ENCODE measurements at regions not wholly inside any gene's neighbourhood (a gene's known extent, or its start where the extent isn't known, plus 50 kb on each side); places are given as distances from the start of the nearest gene placed in this dataset.
"Not testable (repeated sequence)": the region's sequence is repeated elsewhere in the genome, so short reads cannot be mapped to it uniquely, and the experiment has no call there.

DNA sequence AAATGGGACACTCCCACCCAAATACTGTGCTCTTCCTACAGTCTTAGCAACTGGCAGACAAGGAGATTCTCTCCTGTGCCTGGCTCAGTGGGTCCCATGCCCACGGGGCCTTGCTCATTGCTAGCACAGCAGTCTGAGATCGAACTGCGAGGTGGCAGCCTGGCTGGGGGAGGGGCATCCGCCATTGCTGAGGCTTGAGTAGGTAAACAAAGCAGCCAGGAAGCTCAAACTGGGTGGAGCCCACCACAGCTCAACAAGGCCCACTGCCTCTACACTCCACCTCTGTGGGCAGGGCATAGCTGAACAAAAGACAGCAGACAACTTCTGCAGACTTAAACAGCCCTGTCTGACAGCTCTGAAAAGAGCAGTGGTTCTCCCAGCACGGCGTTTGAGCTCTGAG is 174.8 kb downstream of the COL12A1 start:
- H3K27me3 Mint-ChIP-seq, POLR2A ChIA-PET, H3K9me3 Mint-ChIP-seq, H3K4me1 Mint-ChIP-seq, H3K4me3 Mint-ChIP-seq, H3K36me3 Mint-ChIP-seq, ATAC-seq, H3K27ac Mint-ChIP-seq, DNase-seq: not testable (repeated sequence)

GRCh38 chr6:75029333-75029732 is 176.5 kb downstream of the COL12A1 start:
- POLR2A ChIA-PET: no interaction called here
- peaks cover 0 to 5% (median 0%) of the 10 kb centered on the region in 9 donors for H3K9me3 Mint-ChIP-seq

DNA sequence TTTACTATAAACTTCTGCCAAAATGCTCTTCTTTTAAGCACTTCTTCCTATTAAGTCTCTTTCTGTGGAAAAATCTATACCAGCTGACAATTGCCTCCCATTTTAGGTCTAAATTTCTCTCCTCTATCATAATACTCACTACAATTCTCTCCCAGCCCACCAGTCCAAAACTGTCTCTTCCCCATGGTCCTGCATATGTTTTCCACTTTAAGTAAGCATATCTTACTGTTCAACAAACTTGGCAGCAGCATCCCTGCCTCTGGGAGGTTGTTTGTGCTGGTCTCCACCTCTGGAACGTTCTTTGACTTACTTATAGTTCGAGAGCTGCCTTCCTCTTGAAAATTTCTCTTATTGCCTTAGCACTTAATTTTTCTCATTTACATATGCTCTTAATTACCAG is 180.5 kb downstream of the COL12A1 start:
- Mint-ChIP-seq H3K27ac (no peak overlapping the region), H3K4me1 (no peaks in the 10 kb centered on the region), H3K27me3 (no peaks in the 10 kb centered on the region), H3K9me3 (peaks cover 0 to 7% (median 0%) of the 10 kb centered on the region in 9 donors), H3K36me3 (no peaks in the 10 kb centered on the region), H3K4me3 (no peak overlapping the region)
- no peak for ATAC-seq
- POLR2A ChIA-PET: no interaction called here
- DNase-seq: no peak

More at GRCh38 chr6:75029333-75029732, 176.5 kb downstream of the COL12A1 start:
- no peak for ATAC-seq
- H3K36me3 Mint-ChIP-seq: no peaks in the 10 kb centered on the region
- no peak overlapping the region for H3K4me3 Mint-ChIP-seq
- DNase-seq: no peak
- H3K4me1 Mint-ChIP-seq: no peaks in the 10 kb centered on the region
- H3K27me3 Mint-ChIP-seq: no peaks in the 10 kb centered on the region
- no peak overlapping the region for H3K27ac Mint-ChIP-seq

GRCh38 chr6:75024828-75025227 is 181.0 kb downstream of the COL12A1 start:
- POLR2A ChIA-PET: no interaction called here
- H3K9me3 Mint-ChIP-seq: peaks cover 0 to 6% (median 2%) of the 10 kb centered on the region in 9 donors
- H3K36me3 Mint-ChIP-seq: no peaks in the 10 kb centered on the region
- H3K27ac Mint-ChIP-seq: no peak overlapping the region
- DNase-seq: no peak
- no peak for ATAC-seq
- no peaks in the 10 kb centered on the region for H3K4me1 Mint-ChIP-seq
- H3K27me3 Mint-ChIP-seq: no peaks in the 10 kb centered on the region
- H3K4me3 Mint-ChIP-seq: no peak overlapping the region

GRCh38 chr6:75023634-75024033 is 182.2 kb downstream of the COL12A1 start:
- Mint-ChIP-seq H3K36me3 (no peaks in the 10 kb centered on the region), H3K27me3 (no peaks in the 10 kb centered on the region), H3K4me1 (no peaks in the 10 kb centered on the region), H3K27ac (no peak overlapping the region), H3K4me3 (no peak overlapping the region), H3K9me3 (peaks cover 0 to 14% (median 6%) of the 10 kb centered on the region in 9 donors)
- POLR2A ChIA-PET: no interaction called here
- ATAC-seq (no peak), DNase-seq (no peak)

DNA sequence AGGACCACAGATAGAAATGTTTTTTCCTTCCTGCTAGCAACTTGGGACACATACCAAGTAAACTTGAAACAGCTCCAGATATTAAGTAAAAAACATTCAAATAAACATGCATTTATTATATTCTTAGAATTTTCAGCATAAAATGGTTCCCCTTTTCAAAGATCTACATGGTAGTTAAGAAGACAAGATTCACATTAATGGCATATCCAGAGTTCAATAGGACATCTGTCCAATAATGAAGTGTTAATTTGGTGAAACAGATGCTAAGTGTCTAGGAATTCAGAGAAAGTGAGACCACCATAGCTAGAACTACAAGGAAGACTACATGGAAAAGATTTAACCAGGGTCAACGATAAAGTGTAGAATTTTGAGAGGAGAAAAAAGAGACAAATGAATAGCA is 184.9 kb downstream of the COL12A1 start:
- POLR2A ChIA-PET: no interaction called here
- ATAC-seq (no peak), DNase-seq (no peak)
- Mint-ChIP-seq H3K4me1 (no peaks in the 10 kb centered on the region), H3K27ac (no peak overlapping the region), H3K4me3 (no peak overlapping the region), H3K36me3 (no peaks in the 10 kb centered on the region), H3K9me3 (peaks cover 0 to 16% (median 7%) of the 10 kb centered on the region in 9 donors), H3K27me3 (no peaks in the 10 kb centered on the region)

DNA sequence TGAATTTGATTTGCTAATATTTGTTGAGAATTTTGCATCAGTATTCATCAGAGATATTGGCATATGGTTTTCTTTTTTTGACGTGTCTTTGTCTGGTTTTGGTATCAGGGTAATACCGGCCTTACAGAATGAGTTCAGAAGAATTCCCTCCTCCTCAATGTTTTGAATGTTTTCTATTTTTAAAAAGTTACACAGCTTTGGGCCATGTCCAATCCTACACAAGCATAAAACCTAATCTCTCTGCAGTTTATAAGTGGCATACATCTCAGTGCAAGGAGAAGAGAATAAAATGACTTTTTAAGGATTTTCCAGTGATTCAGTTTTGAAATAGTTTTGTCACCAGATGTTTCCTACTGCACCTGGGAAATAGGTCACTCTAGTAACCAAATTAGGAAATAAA is 185.5 kb downstream of the COL12A1 start:
- H3K27me3 Mint-ChIP-seq: no peaks in the 10 kb centered on the region
- H3K36me3 Mint-ChIP-seq: no peaks in the 10 kb centered on the region
- POLR2A ChIA-PET: no interaction called here
- H3K9me3 Mint-ChIP-seq: peaks cover 0 to 18% (median 7%) of the 10 kb centered on the region in 9 donors
- no peak overlapping the region for H3K27ac Mint-ChIP-seq
- ATAC-seq (no peak), DNase-seq (no peak)
- H3K4me1 Mint-ChIP-seq: no peaks in the 10 kb centered on the region
- H3K4me3 Mint-ChIP-seq: no peak overlapping the region

DNA sequence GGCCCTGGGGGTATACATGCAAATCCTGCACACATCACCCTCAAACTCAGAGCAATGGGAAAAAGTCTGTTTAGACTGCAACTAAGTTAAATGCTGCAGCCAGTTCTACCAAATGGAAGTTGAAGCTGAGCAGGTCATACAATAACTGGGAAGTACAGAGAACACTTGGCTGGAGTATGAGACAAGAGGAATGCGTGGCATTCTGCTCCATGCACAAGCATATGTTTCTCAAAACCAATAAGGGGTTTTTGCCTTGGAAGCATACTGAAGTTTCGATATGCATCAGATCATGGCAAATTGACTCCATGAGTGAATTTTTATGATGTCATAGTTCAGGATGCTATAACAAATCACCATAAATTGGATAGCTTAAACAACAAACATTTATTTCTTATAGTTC is 193.8 kb downstream of the COL12A1 start:
- no peak overlapping the region for H3K27ac Mint-ChIP-seq
- peaks cover 0 to 3% (median 0%) of the 10 kb centered on the region in 5 donors for H3K27me3 Mint-ChIP-seq
- no peak overlapping the region for H3K4me3 Mint-ChIP-seq
- peaks cover 0 to 21% (median 11%) of the 10 kb centered on the region in 9 donors for H3K9me3 Mint-ChIP-seq
- POLR2A ChIA-PET: no interaction called here
- DNase-seq (no peak), ATAC-seq (no peak)
- no peaks in the 10 kb centered on the region for H3K36me3 Mint-ChIP-seq
- no peaks in the 10 kb centered on the region for H3K4me1 Mint-ChIP-seq

DNA sequence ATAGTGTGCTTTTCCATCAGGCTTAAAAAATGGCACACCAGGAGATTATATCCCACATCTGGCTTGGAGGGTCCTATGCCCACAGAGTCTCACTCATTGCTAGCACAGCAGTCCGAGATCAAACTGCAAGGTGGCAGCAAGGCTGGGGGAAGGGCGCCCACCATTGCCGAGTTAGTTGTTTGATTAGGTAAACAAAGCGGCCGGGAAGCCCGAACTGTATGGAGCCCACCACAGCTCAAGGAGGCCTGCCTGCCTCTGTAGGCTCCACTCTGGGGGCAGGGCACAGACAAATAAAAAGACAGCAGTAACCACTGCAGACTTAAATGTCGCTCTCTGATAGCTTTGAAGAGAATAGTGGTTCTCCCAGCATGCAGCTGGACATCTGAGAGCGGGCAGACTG is 201.9 kb downstream of the COL12A1 start:
- H3K4me3 Mint-ChIP-seq, ATAC-seq, H3K4me1 Mint-ChIP-seq, DNase-seq, H3K36me3 Mint-ChIP-seq, H3K27ac Mint-ChIP-seq, POLR2A ChIA-PET, H3K27me3 Mint-ChIP-seq: not testable (repeated sequence)
- H3K9me3 Mint-ChIP-seq: peaks cover 0 to 32% (median 10%) of the 10 kb centered on the region in 9 donors

DNA sequence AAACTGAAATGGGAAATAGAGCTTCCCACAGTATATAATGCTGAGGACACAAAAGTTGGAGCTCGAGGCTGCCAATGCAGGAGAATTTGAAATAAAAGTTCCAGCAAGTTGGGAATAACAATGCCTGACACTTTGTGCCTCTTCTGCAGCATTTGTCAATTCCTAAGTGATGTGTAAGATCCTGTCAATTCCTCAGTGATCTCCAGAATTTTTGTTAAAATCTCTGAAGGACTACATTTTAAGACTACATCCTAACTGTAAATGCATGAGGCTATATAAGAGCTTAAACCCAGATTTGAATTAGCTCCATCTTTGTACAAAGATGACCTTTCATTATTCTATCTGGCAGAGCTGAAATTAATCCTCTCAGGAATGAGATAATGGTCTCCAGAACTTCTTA is 208.2 kb downstream of the COL12A1 start:
- no peak overlapping the region for H3K27ac Mint-ChIP-seq
- no peak for ATAC-seq
- POLR2A ChIA-PET: no interaction called here
- H3K9me3 Mint-ChIP-seq: peaks cover 1 to 23% (median 6%) of the 10 kb centered on the region in 9 donors
- H3K4me1 Mint-ChIP-seq: no peaks in the 10 kb centered on the region
- no peak overlapping the region for H3K4me3 Mint-ChIP-seq
- DNase-seq: no peak
- H3K27me3 Mint-ChIP-seq: peaks cover 0 to 4% (median 0%) of the 10 kb centered on the region in 5 donors
- no peaks in the 10 kb centered on the region for H3K36me3 Mint-ChIP-seq

GRCh38 chr6:74993136-74993535 is 212.7 kb downstream of the COL12A1 start:
- POLR2A ChIA-PET: no interaction called here
- Mint-ChIP-seq H3K4me1 (no peaks in the 10 kb centered on the region), H3K9me3 (peaks cover 0 to 14% (median 2%) of the 10 kb centered on the region in 9 donors), H3K27ac (no peak overlapping the region), H3K36me3 (no peaks in the 10 kb centered on the region), H3K27me3 (peaks cover 0 to 4% (median 0%) of the 10 kb centered on the region in 5 donors), H3K4me3 (no peak overlapping the region)
- DNase-seq: no peak
- ATAC-seq: no peak

DNA sequence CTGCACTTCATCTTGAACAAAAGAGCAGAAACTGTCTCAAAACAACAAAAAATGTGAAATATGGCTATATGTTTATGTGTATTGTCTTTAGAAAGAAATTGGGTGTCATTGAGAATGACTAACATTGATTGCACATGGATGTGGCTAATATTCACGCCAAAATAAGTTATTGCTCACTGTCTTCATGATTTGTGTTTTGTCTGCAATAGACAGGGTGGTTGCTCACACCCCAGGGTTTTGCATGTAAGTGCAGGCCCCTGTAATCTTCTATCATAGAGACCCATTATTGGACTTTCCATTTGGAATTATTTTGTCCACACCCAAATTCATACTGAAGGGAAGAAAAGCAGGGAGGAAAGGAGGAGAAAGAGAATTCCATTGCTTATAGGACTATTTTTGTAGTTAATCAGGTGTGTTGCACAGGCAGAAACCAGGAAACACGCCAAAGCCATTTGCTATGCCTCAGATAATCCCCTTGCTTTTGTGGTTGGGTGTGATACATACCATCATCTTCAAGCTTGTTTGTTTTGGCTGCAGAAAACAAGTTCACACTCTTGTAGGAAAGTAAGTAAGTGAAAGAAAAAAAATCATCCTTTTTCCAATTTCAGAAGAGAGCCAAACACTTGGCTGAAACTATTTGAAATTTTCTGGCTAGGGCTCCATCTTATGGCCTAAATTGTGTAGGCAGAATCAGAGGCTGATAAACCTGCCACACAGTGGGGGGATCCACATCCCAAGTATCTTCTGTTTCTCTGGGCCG is 214.1 kb downstream of the COL12A1 start:
- DNase-seq (no peak), ATAC-seq (no peak)
- H3K4me1 Mint-ChIP-seq: no peaks in the 10 kb centered on the region
- POLR2A ChIA-PET: no interaction called here
- no peaks in the 10 kb centered on the region for H3K36me3 Mint-ChIP-seq
- no peak overlapping the region for H3K27ac Mint-ChIP-seq
- no peak overlapping the region for H3K4me3 Mint-ChIP-seq
- H3K27me3 Mint-ChIP-seq: peaks cover 0 to 4% (median 0%) of the 10 kb centered on the region in 5 donors
- peaks cover 1 to 17% (median 7%) of the 10 kb centered on the region in 9 donors for H3K9me3 Mint-ChIP-seq

GRCh38 chr6:74979065-74979766 is 226.6 kb downstream of the COL12A1 start:
- no peaks in the 10 kb centered on the region for H3K4me1 Mint-ChIP-seq
- H3K27me3 Mint-ChIP-seq: peaks cover 0 to 5% (median 0%) of the 10 kb centered on the region in 5 donors
- H3K36me3 Mint-ChIP-seq: no peaks in the 10 kb centered on the region
- H3K4me3 Mint-ChIP-seq: no peak overlapping the region
- no peak overlapping the region for H3K27ac Mint-ChIP-seq
- POLR2A ChIA-PET: no interaction called here
- ATAC-seq (no peak), DNase-seq (no peak)
- peaks cover 0 to 23% (median 0%) of the 10 kb centered on the region in 9 donors for H3K9me3 Mint-ChIP-seq
